GM21723 (cell line): ENCODE measurements at regions not wholly inside any gene's neighbourhood (a gene's known extent, or its start where the extent isn't known, plus 50 kb on each side); places are given as distances from the start of the nearest gene placed in this dataset.

Experiments
- ATAC-seq: cut with Tn5 transposase; IDR thresholded peaks from one replicate; pipeline ENCODE4 v1.9.1; 2021; ENCODE audit warnings: mild to moderate bottlenecking, moderate library complexity; ENCODE audit not compliant: unreplicated experiment

DNA sequence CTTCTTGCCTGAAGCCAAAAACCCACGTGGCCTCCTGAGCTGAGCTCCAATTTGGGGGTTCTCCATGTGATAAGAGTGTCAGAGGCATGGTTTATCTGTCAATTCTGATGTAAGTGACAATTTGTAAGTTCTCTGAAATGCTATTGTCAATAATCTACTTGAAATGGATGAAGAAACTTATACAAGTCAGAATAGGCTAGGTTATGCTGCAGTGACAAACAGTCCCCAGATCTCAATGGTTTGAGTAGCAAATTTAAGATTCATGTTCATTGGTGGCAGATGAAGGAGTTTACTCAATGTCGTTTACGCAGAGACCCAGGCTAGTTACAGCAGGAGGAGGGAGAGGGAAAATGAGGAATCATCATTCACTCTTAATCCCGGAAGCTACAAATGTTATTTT, 352.4 kb downstream of the KIF16B start:
- no peak for ATAC-seq

DNA sequence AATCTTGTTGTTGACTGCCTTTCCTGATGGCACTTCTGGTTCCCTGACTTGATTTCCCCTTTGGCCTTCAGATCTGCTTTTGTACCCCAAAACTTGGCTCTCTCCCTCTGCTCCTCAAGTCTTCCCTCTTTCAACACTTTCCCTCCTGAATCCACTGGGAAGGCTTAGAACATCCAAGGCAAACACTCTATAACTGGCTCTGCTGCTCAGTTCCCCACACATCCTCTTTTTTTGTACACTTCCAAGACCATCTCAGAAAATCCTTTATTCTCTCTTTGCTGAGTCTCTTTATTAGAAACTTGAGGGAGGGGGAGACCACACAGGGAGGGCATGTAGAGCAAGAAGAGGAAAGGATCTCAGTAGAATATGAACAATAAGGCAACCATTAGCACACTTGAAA, 354.1 kb downstream of the KIF16B start:
- no peak for ATAC-seq

DNA sequence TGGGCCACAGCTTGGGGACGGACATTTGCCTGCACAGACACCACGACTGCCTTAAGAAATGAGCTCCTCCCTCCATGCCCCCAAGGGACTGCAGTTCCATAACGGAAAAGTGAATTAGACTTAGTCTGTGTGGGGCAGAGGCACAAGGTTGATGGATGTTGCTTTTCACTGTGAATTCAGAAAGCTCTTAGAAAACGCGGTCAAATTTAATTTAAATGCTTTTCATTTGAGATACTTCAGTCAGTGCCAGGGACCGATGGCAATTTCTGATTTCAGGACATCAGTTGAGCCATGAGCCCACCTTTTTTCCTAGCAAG, 356.4 kb downstream of the KIF16B start:
- ATAC-seq: no peak

DNA sequence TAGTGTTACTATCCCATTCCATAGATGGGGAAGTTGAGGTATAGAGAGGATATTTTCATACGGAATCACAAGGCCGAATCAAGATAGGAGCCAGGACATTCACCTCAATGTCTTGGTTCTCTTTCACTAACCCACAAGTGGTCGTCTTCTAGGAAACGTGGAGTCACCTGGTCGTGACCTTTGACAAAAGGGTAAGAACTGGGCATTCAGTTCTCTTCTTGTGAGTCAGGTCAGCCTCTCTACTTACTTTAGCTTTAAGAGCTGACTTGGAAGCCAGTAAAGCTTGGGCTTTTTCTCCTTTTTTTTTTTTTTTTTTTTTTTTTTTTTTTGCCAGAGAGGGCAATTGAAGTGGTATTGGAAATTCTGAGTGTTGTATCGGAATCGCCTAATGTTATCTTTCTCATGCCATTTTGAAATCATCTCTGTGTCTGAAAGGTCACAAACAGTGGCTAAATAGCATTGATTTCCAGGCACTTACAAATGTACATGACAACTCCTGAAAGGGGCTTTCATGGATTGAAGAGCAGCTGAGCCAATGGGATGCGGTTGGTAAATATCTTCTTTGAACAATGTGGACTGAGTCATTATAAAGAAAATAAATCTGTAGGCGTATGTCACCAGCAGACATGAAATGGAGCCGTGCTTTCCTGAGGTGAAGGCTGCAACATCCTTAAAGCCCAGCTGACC, 356.9 kb downstream of the KIF16B start:
- no peak for ATAC-seq

DNA sequence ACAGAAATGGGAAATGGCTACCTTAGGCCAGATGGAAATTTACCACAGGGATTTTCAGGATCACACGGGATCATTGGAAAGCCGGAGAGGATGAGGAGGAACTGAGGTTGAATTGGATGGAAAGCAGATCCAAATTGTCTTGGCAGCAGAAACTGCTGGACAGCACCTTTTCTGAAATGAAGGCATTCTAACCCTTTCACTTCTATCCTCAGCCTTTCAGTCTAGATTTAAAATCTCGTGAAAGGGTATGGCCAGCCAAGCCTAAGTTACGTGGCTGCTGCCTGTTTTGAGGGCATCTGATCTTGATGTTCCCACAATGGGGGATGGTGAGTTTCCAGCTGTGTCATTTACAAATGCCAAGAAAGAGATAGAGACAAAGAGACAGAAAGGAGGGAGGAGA, 358.2 kb downstream of the KIF16B start:
- no peak for ATAC-seq

DNA sequence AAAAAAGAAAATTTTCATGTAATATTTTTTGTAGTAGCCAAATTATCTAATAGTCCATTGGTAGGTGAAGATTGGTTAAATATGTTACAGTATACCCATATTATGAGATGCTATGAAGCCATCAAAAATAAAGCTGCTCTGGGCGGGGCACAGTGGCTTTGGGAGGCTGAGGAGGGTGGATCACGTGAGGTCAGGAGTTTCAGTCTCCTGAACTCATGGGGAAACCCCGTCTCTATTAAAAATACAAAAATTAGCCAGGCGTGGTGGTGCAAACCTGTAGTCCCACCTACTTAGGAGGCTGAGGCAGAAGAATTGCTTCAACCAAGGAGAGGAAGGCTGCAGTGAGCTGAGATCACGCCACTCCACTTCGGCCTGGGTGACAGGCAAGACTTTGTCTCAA, 360.5 kb downstream of the KIF16B start:
- no peak for ATAC-seq

DNA sequence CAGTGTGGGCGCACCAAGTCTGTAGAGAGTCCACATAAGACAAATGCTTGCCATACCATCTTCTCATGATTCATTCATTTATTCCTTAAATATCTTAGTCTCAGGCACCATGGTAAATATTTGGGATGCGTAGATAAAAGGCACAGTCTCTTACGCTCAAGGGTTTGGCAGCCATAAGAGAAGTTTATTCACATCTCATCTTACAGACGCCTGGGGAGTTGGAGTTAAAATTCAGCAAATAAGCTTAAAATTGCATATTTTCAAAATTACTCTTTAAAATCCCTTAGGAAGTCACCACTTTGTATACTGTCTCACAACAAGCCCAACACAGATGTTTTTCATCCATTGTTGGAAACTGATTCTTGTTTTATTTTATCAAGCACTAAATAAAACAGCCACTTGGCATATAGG, 363.3 kb downstream of the KIF16B start:
- ATAC-seq: no peak

DNA sequence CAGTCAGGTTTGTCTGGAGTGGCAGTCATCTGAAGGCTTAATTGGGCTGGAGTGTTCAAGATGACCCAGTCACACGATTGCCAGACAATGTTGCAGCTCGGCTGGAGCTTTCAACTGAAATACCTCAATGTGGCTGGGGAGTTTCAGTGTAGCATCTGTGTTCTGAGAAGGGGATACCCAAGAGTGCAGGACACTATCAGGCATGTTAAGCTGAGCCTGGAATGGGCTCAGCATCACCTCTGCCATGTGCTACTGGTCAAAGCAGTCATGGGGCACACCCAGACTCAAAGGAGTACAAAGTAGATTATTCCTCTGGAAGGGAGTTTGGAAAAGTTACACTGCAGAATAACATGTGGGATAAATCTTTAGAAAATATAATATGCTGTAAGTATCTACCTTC, 363.9 kb downstream of the KIF16B start:
- ATAC-seq: no peak

DNA sequence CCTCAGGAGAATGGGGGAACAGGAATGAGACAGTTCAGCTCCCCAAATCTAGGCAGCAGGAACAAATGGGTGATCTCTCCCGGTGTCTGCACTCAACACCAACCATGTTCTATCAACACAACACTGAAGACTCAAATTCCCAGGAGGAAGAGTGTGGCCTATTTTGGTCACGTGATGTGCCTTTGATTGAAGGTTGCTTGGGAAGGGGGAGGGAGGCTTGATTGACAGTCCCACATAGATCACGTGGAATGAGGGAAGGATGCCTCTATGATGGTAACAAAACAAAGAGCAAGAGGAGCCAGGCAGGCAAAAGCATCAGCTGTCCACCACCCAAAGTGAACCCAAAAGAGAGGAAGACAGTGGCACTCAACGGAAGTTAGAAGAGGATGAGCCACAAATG, 364.8 kb downstream of the KIF16B start:
- ATAC-seq: no peak

DNA sequence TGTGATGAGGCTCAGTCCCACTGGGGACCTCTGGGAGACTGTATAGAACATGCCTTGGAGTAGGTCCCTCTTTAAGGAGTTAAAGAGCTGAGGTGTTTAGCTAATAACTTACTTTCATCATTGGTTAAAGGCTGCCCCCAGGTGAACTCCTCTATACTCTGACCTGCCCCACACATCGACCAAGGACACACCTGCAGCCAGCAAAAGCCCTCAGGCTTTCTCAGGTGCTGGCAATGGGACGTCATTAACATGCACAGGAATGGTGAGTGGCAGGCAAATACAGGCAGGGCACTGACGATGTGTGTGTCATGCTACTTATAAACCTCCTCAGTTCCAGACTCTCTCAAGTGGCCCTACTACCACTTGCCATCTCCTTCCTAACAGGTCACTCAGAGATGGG, 366.4 kb downstream of the KIF16B start:
- ATAC-seq: no peak

DNA sequence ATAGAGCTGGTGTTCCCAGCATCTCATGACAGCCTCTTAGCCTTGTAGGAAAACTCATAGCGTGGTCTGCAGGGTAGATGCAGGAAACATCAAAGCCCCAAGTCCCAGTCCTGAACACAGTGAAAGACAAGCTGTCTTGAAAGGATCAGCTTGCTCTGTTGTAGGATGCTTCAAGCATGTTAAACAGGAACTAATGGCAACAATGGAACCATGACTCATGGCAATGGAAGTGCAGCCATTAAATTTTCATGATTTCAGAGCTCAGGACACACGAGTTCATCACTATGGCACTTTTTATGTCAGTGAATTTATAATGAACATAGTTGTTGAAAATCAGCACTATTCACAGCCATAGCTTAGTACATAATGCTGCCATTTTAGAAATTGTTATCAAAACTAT, 367.7 kb downstream of the KIF16B start:
- ATAC-seq: no peak

DNA sequence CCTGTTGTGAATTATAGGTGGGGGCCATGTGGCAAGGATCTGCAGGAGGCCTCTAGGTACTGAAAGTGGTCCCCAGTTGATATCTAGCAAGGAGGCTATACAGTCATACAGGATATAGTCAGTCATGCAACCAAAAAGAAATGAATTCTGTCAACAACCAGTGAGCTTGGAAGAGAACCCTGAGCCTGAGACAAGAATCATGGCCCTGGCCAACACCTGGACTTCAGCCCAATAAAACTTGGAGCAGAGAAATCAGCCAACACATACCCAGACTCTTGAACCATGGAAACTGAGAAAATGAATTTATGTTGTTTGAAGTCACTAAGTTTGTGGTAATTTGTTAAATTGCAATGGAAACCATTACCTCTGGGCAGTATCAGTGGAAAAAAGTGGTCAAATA, 370.2 kb downstream of the KIF16B start:
- ATAC-seq: no peak

DNA sequence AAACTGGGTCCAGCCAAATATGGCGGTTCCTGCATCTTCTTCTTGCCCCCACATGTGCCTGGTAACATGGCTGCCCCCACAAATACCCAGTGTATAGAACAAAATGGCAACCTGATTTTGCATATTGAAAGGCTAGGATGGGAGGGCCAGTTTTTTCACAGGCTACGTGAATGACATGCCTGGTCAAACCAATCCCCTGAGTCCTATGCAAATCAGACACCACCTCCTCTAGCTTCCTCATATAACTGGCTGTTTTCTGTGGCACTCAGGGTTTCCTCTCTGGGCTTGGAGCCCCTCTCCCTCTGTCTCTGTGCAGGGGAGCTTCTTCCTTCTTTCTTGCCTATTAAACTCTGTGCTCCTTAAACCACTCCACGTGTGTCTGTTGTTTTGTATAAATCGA, 372.1 kb downstream of the KIF16B start:
- ATAC-seq: no peak

DNA sequence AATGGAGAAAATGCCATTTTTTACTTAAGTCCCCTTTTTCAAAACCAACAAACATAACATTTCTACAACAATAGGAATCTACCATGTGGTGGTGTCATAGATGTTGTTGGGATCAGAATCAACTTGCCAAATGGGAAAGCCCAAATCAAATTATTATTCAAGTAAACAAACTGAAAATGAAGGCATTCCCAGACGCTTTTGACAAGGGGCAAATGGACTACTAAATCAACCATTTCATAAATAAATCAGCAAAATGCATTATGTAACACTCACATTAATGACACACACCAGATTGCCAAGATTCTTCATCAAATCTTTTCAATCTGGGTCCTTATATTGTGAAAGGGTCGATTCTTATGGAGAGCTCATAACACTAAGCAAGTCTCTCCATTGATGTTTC, 375.6 kb downstream of the KIF16B start:
- no peak for ATAC-seq

DNA sequence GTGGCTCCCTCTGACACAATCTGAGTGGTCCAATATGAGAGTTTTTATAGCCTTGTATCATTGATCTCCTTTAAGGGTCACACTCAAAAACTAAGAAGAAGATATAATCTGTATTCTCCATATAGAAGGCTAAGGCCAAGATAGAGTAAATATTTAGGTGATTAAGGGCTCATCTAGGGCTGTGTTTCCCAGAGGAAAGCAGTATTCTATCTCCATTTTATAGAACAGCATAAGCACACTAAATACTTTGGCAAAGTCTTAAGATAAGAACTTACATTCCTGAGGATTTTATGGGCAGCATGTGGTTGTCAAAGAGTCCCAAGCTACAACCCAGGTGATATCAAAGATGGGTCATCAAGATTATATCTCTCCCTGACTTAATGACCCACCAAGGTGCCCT, 377.6 kb downstream of the KIF16B start:
- no peak for ATAC-seq

DNA sequence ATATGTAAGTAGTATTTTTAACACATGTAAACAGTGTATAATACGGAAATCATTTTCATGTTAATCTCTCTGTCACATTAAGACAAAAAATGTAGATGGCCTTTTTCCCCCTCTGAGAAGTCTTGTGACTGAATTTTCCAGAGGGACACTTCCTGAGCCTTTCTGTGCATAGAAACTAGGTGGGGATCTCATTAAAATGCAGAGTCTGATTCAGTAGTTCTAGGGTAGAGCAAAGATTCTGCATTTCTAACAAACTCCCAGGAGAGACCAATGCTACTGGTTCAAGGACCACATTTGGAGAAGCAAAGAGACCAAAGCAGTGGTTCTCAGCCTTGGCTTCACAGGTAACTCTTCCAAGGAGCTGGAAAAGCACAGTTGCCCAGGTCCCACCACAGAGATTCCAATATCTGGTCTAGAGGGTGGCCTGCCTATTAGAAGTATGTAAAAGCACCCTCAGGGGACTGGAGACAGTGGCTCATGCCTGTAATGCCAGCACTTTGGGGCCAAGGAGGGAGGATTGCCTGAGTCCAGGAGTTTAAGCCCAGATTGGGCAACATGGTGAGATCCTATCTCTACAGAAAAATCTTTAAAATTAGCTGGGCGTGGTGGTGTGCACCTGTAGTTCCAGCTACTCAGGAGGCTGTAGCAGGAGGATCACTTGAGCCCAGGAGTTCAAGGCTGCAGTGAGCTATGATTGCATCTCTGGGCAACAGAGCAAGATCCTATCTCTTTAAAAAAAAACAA, 378.5 kb downstream of the KIF16B start:
- no peak for ATAC-seq

DNA sequence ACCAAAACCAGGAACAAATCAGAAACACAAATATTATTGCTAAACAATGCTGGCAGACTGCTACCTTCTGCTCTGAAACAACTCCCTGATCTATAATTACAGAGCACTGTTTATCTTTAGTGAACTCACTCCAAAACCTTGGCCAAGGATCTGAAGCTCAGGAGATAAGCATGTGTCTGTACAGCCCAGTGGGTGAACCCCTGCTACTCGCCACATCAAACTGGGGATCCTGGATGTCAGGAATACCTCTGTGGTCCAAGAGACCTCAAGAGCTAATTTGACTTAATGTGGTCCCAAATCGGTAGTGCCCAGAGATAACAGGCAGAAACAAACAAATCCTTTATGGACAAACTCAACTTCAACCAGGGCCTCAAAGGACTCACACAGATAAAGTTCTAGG, 381.8 kb downstream of the KIF16B start:
- ATAC-seq: no peak

DNA sequence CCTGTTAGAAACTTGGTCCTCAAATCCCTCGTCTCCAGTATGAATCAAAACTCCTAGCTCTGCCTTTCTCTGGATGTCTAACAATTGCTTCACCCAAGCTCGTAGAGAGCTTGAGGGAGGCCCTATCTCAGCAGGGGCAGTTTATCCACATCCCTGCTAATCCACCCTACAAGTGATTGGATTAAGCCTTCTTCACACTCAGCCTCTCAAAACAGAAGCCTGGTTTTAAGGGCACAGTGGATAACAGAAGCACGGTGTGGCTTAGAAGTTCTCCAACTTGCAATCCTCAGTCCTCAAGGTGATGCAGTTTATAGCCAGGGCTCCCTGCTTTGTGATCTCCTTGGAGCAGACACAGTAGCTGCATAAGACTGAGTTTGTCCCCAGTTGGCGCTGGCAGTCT, 383.9 kb downstream of the KIF16B start:
- no peak for ATAC-seq

DNA sequence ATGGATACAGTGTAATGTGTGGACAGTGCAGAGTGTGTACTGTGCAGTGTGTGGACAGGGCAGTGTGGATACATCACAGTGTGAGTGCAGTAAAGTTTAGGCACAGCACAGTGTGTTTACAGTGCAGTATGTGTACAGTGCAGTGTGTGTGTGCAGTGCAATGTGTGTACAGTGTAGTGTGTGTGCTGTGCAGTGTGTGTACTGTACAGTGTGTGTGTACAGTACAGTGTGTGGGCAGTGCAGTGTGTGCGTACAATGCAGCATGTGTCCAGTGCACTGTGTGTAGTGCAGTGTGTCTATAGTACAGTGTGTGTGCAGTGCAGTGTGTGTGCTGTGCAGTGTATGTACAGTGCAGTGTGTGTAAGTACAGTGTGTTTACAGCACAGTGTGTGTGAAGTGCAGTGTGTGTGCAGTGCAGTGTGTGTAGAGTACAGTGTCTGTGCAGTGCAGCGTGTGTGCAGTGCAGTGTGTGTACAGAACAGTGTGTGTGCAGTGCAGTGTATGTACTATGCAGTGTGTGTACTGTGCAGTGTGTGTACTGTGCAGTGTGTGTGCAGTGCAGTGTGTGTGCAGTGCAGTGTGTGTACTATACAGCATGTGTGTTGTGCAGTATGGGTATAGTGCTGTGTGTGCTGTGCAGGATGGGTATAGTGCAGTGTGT, 385.2 kb downstream of the KIF16B start:
- ATAC-seq: no peak

DNA sequence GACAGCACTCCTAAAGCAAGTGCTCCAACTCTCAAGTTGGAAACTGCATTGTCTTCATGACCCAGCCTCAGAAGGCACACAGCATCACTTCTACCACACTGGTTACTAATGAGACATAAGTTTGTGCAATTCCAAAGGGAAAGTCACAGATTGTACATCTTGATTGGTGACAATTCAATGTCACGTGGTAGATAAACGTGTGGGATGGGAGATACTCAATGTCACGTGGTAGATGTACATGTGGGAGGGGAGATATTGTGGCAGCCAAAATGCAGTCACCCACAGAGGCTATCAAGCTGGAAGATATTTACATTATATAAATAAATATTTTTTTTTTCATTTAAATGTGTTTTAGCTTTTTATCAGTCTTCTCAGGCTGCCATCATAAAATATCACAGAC, 393.3 kb downstream of the KIF16B start:
- ATAC-seq: no peak

DNA sequence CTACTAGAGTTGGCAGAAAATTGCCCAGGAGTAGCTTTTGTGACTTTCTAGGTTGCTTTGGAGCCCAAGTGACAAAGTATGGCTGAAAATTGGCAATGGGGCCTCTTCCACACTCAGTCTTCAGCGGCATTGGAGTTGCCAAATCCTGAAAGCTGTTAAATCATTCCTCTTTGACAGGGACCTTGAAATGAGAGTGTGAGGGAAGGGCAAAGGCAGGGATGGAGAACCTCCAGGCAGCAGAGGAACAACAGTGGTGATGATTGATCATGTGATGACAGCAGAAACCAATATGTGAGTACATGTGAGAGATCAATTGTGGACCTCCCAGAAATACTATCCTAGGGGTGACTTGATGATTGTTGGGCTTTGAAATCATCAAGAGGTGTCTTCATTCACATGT, 393.9 kb downstream of the KIF16B start:
- ATAC-seq: no peak

DNA sequence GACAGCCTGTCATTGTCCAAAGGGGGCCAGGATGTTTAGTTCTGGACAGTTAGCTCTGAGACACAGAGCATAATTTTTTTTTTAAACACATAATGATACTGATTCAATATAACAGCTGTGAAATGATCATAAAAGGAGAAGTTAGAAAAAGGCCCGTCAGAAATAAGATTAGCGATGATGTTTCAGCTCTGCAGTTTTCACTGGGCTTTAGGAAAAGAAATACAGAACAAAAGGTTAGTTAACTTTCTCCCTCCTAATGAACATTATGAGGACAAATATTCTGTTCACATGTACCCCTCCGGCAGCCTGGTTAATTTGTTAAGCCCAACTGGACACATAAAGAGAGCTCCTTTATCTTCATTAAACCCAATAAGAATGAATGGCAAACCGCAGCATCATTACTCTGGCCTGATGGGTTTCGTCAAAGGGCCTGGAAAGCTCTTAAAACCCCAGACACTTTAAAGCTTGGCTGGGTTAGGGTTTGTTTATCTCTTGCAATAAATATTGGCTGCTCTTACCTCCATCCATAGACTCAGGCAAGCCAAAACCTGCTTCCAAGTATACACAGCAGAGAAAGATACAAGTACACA, 394.6 kb downstream of the KIF16B start:
- no peak for ATAC-seq
